ENCODE measurements at regions not wholly inside any gene's neighbourhood (a gene's known extent, or its start where the extent isn't known, plus 50 kb on each side); places are given as distances from the start of the nearest gene placed in this dataset.

DNA sequence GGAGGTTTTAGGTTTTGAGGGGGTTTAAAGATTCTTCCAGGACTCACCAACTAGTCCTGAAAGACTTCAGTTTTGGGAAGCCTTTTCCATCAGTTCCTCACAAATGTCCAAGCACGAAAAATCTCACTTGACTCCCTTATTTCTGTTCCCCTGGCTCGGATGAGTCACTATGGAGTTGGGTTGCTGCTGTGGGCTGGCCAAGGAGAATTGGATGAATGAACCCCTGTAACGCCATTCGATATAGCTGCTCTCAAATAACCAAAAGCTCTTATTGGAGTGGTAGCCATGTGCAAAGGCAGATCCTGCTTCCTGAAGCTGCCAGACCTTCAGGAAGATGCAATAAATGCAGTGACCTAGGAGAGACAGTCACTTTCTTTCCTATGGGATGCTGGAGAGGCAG is 417.0 kb downstream of the ZNF521 start:
- Histone ChIP-seq H4K20me1 (ENCODE audit: control insufficient read depth, insufficient read depth, insufficient read length) (no peaks in the 10 kb centered on the region), H3K4me1 (ENCODE audit: insufficient read depth, low read length) (peaks cover 8% of the 10 kb centered on the region; the same call in 1 of the 2 replicates), H3K27ac (ENCODE audit: insufficient read length, low read depth, low read length) (no peak overlapping the region), H3T11ph (ENCODE audit: low read length) (no peak overlapping the region), H2BK12ac (ENCODE audit: insufficient read length, low read depth, low read length) (no peak overlapping the region), H3K56ac (ENCODE audit: insufficient read length, low read depth, low read length) (no peak overlapping the region), H2AFZ (ENCODE audit: low read length) (no peak overlapping the region), H3K4ac (ENCODE audit: low read depth, low read length) (no peak overlapping the region), H3K9ac (ENCODE audit: extremely low read depth, insufficient read length, low read length) (no peak overlapping the region), H2AK5ac (ENCODE audit: insufficient read length, low read length) (no peak overlapping the region), H3K79me1 (ENCODE audit: insufficient read depth, low read depth, low read length, poor library complexity, severe bottlenecking) (no peaks in the 10 kb centered on the region), H4K5ac (ENCODE audit: insufficient read length, low read depth, low read length) (no peak overlapping the region), H3K14ac (ENCODE audit: insufficient read depth, low read length) (no peak overlapping the region), H3K18ac (ENCODE audit: insufficient read length, low read depth, low read length) (no peak overlapping the region), H2BK15ac (ENCODE audit: low read depth, low read length) (no peak overlapping the region), H4K8ac (replicated peaks; ENCODE audit: insufficient read length, low read depth, low read length) (no peak overlapping the region), H3K79me2 (ENCODE audit: insufficient read depth, low read length) (no peaks in the 10 kb centered on the region), H3K4me2 (ENCODE audit: insufficient read depth, insufficient read length, low read length) (no peak overlapping the region), H3K23me2 (ENCODE audit: insufficient read length, low read depth, low read length, poor library complexity, severe bottlenecking) (no peaks in the 10 kb centered on the region), H2BK5ac (ENCODE audit: insufficient read length, low read length) (no peak overlapping the region), H3K23ac (ENCODE audit: insufficient read length, low read depth, low read length) (no peak overlapping the region), H4K91ac (ENCODE audit: insufficient read length, low read depth, low read length) (no peak overlapping the region), H2BK20ac (ENCODE audit: low read depth, low read length, poor library complexity, severe bottlenecking) (no peak overlapping the region), H2BK120ac (ENCODE audit: low read depth, low read length, poor library complexity, severe bottlenecking) (no peak overlapping the region), H3K27me3 (ENCODE audit: insufficient read depth, low read length) (no peaks in the 10 kb centered on the region), H3K9me3 (ENCODE audit: control insufficient read depth, low read depth, low read length) (no peaks in the 10 kb centered on the region)
- Mint-ChIP-seq H3K27ac (no peak overlapping the region), H3K9me3 (no peaks in the 10 kb centered on the region; a peak in 1 of 5 replicates), H3K4me1 (peaks cover 20 to 21% of the 10 kb centered on the region in 2 experiments), H3K4me3 (no peak overlapping the region), H3K27me3 (ENCODE audit: low read depth) (peaks cover 10% of the 10 kb centered on the region), H3K36me3 (ENCODE audit: insufficient read depth in 1 of 3, low read depth in 3 of 3) (no peaks in the 10 kb centered on the region; a peak in 1 of 7 replicates)
- DNase-seq, result no peak
- TF ChIP-seq CTCF (conservative IDR thresholded peaks at IDR 0.05), result no peak
- no CpG with 5 or more reads among the region's 4 CpGs for WGBS (ENCODE audit: extremely low coverage, insufficient read length, low lambda C conversion rate)
